Memory B cell (primary cell): ENCODE measurements at regions not wholly inside any gene's neighbourhood (a gene's known extent, or its start where the extent isn't known, plus 50 kb on each side); places are given as distances from the start of the nearest gene placed in this dataset.

Source experiments
- ATAC-seq: fragments of 150-1000 bp; cut with Tn5 transposase; 2 replicates; pipeline ENCODE4 v1.10.0; 2021; ENCODE audit warnings: low read depth, mild to moderate bottlenecking, moderate library complexity
- DNase-seq, 2 donors: peaks; one replicate each; pipeline ENCODE4 v3.0.0; 2022; ENCODE audit warnings: low spot score in 2 of 2
- H3K27ac Mint-ChIP-seq: one replicate; pipeline ENCODE4 v1.8.0; 2022; ENCODE audit warnings: mild to moderate bottlenecking, moderate library complexity, mixed read lengths
- H3K27me3 Mint-ChIP-seq: one replicate; pipeline ENCODE4 v1.8.0; 2022; ENCODE audit warnings: mixed read lengths
- H3K36me3 Mint-ChIP-seq: one replicate; pipeline ENCODE4 v1.8.0; 2022; ENCODE audit warnings: mild to moderate bottlenecking, mixed read lengths
- H3K4me1 Mint-ChIP-seq: one replicate; pipeline ENCODE4 v1.8.0; 2022; ENCODE audit warnings: mixed read lengths
- H3K4me3 Mint-ChIP-seq: one replicate; pipeline ENCODE4 v1.8.0; 2022; ENCODE audit warnings: mild to moderate bottlenecking, moderate library complexity, mixed read lengths
- H3K9me3 Mint-ChIP-seq: one replicate; pipeline ENCODE4 v1.8.0; 2022; ENCODE audit warnings: mixed read lengths

GRCh38 chr18:10313016-10313342 is 141.5 kb upstream of the APCDD1 start:
- no peak overlapping the region for H3K27ac Mint-ChIP-seq
- no peak for ATAC-seq
- H3K36me3 Mint-ChIP-seq: no peaks in the 10 kb centered on the region
- peaks cover 3% of the 10 kb centered on the region for H3K27me3 Mint-ChIP-seq
- H3K4me1 Mint-ChIP-seq: peaks cover 19% of the 10 kb centered on the region
- DNase-seq: no peak
- H3K4me3 Mint-ChIP-seq: no peak overlapping the region
- H3K9me3 Mint-ChIP-seq: no peaks in the 10 kb centered on the region

GRCh38 chr18:10314066-10314465 is 140.4 kb upstream of the APCDD1 start:
- peaks cover 19% of the 10 kb centered on the region for H3K4me1 Mint-ChIP-seq
- peaks cover 4% of the 10 kb centered on the region for H3K27me3 Mint-ChIP-seq
- H3K9me3 Mint-ChIP-seq: no peaks in the 10 kb centered on the region
- H3K27ac Mint-ChIP-seq: no peak overlapping the region
- no peaks in the 10 kb centered on the region for H3K36me3 Mint-ChIP-seq
- ATAC-seq (no peak), DNase-seq (no peak)
- H3K4me3 Mint-ChIP-seq: no peak overlapping the region

DNA sequence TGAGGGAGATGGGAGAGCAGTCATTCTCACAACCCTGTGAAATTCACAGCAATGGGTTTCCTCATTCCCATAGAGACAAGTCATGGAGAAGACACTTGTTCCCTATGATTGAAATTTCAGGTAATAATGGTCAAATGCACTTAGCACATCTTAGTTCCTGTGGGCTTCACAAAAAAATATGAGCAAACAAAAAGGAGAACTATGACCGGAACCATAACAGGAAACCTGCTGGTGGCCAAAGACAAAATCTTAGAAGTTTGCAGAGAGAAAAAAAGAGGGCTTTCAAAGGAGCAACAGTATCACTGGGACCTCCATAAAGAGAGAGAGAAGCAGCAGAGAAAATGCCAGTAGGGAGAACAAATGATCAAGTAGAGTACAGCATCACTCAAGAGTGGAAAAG is 138.9 kb upstream of the APCDD1 start:
- ATAC-seq: no peak
- Mint-ChIP-seq H3K27me3 (peaks cover 4% of the 10 kb centered on the region), H3K27ac (peak overlapping the region; percentile 7), H3K36me3 (no peaks in the 10 kb centered on the region), H3K4me3 (peak overlapping the region; percentile 24), H3K9me3 (no peaks in the 10 kb centered on the region), H3K4me1 (peaks cover 25% of the 10 kb centered on the region)
- no peak for DNase-seq

- no peak overlapping the region for H3K27ac Mint-ChIP-seq
- no peak for ATAC-seq
- H3K27me3 Mint-ChIP-seq: peaks cover 2% of the 10 kb centered on the region
- peaks cover 25% of the 10 kb centered on the region for H3K4me1 Mint-ChIP-seq
- no peak overlapping the region for H3K4me3 Mint-ChIP-seq
- H3K36me3 Mint-ChIP-seq: no peaks in the 10 kb centered on the region
- no peaks in the 10 kb centered on the region for H3K9me3 Mint-ChIP-seq
- DNase-seq: no peak
Observed at GRCh38 chr18:10316778-10317177, 137.7 kb upstream of the APCDD1 start.

DNA sequence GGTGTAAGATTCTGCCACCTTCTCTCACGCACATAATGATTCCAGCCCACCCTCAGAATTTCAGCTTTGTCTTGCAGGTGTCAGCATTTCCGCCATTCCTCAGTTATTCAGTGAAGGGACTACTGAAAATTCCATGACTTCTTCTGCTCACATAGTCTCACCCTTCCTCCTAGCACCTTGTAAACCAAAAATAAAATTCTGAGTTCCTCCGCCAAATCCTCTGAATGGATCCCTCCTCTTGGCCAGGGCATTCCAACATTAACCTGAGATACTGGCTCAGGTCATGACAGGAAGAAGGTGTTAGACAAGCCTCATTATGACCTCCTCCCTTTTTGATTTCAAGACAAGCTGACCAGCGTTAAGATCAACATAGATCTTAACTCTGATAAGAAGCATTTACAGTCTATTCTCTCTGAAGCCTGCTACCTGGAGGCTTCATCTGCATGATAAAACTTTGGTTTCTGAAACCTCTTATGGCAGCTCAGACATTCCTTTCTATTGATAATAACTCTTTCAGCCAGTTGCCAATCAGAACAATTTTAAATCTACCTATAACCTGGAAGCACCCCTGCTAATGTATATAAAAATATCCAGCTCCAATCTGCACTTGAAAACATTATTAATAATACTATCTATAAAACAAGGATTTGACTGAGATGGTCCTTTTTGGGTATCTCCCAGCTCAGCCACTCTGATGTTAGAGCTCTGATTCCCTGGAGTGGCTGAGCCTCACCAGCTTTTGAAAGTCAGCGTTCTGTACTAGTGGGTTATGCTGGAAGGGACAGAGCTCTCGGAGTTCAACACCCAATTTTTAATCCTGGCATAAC is 136.4 kb upstream of the APCDD1 start:
- peaks cover 25% of the 10 kb centered on the region for H3K4me1 Mint-ChIP-seq
- no peak overlapping the region for H3K4me3 Mint-ChIP-seq
- DNase-seq (no peak), ATAC-seq (no peak)
- no peaks in the 10 kb centered on the region for H3K9me3 Mint-ChIP-seq
- H3K27ac Mint-ChIP-seq: no peak overlapping the region
- H3K27me3 Mint-ChIP-seq: peaks cover 3% of the 10 kb centered on the region
- no peaks in the 10 kb centered on the region for H3K36me3 Mint-ChIP-seq

DNA sequence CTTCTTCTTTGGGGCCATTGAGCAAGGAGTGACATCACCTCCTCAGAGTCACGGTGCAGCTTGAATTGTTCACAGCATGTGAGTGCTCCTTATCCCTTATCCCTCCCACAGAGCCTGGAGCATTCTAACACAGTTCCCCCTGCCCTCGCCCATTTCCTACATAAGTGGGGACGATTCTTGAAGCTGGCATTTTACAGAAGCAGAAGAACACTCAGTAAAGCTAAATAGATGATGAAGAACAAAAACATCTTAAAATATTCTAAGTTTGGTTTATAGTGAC is 135.8 kb upstream of the APCDD1 start:
- H3K9me3 Mint-ChIP-seq: no peaks in the 10 kb centered on the region
- H3K36me3 Mint-ChIP-seq: no peaks in the 10 kb centered on the region
- H3K4me1 Mint-ChIP-seq: peaks cover 25% of the 10 kb centered on the region
- DNase-seq: no peak
- ATAC-seq: no peak
- no peak overlapping the region for H3K4me3 Mint-ChIP-seq
- H3K27ac Mint-ChIP-seq: no peak overlapping the region
- peaks cover 3% of the 10 kb centered on the region for H3K27me3 Mint-ChIP-seq

GRCh38 chr18:10319026-10319425 is 135.4 kb upstream of the APCDD1 start:
- Mint-ChIP-seq H3K27ac (no peak overlapping the region), H3K36me3 (no peaks in the 10 kb centered on the region), H3K27me3 (peaks cover 3% of the 10 kb centered on the region), H3K9me3 (no peaks in the 10 kb centered on the region), H3K4me3 (no peak overlapping the region), H3K4me1 (peaks cover 25% of the 10 kb centered on the region)
- DNase-seq (no peak), ATAC-seq (no peak)

DNA sequence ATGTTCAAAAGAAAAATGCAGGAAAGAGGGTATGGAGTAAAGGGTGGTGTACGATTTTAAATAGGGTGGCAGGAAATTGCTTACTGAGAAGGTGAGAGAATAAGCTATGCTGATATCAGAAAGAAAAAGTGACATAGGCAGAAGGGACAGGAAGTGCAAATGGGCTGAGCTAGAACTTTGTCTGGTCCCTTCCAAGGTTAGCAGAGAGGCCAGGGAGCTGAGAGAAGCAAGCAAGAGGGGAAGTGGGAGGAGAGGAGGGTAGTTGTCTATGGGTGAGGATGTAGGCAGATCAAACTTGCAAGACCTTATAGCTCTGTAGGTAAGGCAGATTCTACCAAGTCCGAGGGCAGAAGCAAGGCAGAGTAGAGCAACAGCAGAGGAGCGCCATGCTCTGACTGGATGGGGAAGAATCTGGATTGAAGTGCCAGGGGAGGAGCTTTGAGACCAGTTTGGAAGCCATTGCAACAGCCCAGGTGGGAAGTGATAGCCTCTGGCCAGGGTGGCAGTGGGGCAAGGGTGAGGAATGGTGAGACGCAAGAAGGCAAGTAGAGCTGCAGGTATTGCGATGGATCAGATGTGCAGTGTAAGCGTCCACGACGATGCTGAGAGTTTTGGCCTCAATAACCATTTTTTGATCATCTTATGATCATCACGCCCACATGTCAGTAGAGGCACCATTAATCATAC is 134.4 kb upstream of the APCDD1 start:
- H3K4me3 Mint-ChIP-seq: no peak overlapping the region
- ATAC-seq: no peak
- peaks cover 3% of the 10 kb centered on the region for H3K27me3 Mint-ChIP-seq
- DNase-seq: no peak
- no peak overlapping the region for H3K27ac Mint-ChIP-seq
- no peaks in the 10 kb centered on the region for H3K36me3 Mint-ChIP-seq
- peaks cover 24% of the 10 kb centered on the region for H3K4me1 Mint-ChIP-seq
- no peaks in the 10 kb centered on the region for H3K9me3 Mint-ChIP-seq

DNA sequence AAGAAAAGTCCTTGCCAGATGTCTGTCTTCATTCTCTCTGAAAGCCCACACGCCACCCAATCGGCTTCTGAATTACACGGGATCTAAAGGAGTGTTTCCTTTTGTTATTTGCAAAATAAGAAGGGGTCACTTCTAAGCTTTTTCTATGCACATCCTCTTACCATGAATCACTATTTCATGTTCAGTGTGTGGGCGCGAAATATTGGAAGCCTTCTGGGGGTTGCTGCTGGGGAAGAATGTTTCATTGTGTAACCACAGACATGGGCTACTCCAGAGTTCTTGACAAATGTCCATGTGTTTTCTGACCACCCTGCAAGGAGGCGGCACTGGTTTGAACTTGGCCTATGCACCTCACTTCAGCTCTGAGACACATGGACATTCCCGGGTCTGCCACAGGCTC is 133.6 kb upstream of the APCDD1 start:
- ATAC-seq (no peak), DNase-seq (no peak)
- Mint-ChIP-seq H3K4me1 (peaks cover 17% of the 10 kb centered on the region), H3K27me3 (peaks cover 3% of the 10 kb centered on the region), H3K36me3 (no peaks in the 10 kb centered on the region), H3K4me3 (no peak overlapping the region), H3K27ac (no peak overlapping the region), H3K9me3 (no peaks in the 10 kb centered on the region)

GRCh38 chr18:10321576-10321975 is 132.9 kb upstream of the APCDD1 start:
- Mint-ChIP-seq H3K9me3 (no peaks in the 10 kb centered on the region), H3K4me1 (peaks cover 16% of the 10 kb centered on the region), H3K27ac (no peak overlapping the region), H3K27me3 (peaks cover 3% of the 10 kb centered on the region), H3K4me3 (no peak overlapping the region), H3K36me3 (no peaks in the 10 kb centered on the region)
- DNase-seq (no peak), ATAC-seq (no peak)

DNA sequence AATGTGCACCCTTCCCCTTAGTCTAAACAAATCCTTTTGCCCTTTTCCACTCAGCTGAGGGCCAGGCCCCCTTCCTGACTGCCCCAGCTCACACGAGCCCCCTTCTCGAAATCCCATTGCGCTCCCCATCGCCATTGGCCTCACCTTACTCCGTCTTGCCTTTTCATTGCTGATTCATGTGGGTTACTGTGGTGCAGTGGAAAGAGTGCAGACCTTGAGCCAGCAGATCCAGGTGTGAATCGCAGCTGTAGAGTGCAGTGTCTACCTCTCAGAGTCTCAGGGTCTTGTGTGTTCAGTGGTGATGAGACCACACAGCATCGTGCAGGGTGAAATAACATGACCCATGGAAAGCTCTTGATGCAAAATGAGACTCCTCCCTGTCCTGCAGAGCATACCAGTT is 132.4 kb upstream of the APCDD1 start:
- DNase-seq: no peak
- Mint-ChIP-seq H3K9me3 (no peaks in the 10 kb centered on the region), H3K27me3 (peaks cover 3% of the 10 kb centered on the region), H3K4me1 (peaks cover 12% of the 10 kb centered on the region), H3K4me3 (no peak overlapping the region), H3K27ac (no peak overlapping the region), H3K36me3 (no peaks in the 10 kb centered on the region)
- no peak for ATAC-seq

DNA sequence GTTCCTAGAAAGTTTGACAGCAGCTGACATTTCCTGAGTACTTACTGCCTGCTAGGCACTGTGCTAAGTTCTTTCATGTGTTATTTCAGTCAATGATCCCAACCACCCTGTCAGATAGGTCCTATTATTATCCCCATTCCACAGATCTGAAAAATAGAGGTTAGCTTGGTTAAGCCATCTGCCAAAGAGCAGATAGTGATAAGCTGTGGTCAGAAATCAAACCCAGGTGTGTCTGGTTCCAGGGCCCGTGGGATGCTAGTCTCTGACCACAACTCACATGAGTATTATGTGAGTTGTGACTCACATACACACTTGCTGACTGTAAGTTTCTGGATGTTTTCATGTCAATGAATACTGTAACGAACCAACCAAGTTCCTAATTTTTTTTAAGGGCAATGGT is 132.0 kb upstream of the APCDD1 start:
- H3K4me3 Mint-ChIP-seq: no peak overlapping the region
- peaks cover 8% of the 10 kb centered on the region for H3K4me1 Mint-ChIP-seq
- no peak for ATAC-seq
- no peaks in the 10 kb centered on the region for H3K36me3 Mint-ChIP-seq
- peaks cover 3% of the 10 kb centered on the region for H3K27me3 Mint-ChIP-seq
- H3K9me3 Mint-ChIP-seq: no peaks in the 10 kb centered on the region
- H3K27ac Mint-ChIP-seq: no peak overlapping the region
- DNase-seq: no peak

DNA sequence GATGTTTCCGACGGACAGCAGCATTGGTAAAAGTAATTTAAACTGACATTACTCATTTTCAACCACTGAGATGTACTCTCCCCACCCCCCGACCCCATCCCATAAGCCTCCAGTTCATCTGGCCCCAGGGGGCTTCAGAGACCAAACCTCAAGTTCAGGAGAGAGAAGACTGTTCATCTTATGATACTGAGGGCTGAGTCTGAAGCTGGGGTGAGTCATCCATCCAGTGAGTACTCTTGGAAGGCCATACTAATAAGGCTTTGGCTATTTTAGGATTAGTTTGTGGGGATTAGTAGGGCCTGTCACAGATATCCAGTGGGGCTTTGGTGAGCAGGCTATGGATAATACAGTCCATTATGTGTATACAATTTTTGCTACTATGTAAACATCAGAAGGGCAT is 125.3 kb upstream of the APCDD1 start:
- Mint-ChIP-seq H3K27ac (no peak overlapping the region), H3K4me3 (no peak overlapping the region), H3K27me3 (peaks cover 5% of the 10 kb centered on the region), H3K9me3 (no peaks in the 10 kb centered on the region), H3K36me3 (no peaks in the 10 kb centered on the region), H3K4me1 (no peaks in the 10 kb centered on the region)
- DNase-seq (no peak), ATAC-seq (no peak)

GRCh38 chr18:10330428-10330827 is 124.0 kb upstream of the APCDD1 start:
- H3K36me3 Mint-ChIP-seq: no peaks in the 10 kb centered on the region
- ATAC-seq (no peak), DNase-seq (no peak)
- H3K27ac Mint-ChIP-seq: no peak overlapping the region
- H3K27me3 Mint-ChIP-seq: peaks cover 5% of the 10 kb centered on the region
- H3K4me1 Mint-ChIP-seq: no peaks in the 10 kb centered on the region
- no peak overlapping the region for H3K4me3 Mint-ChIP-seq
- H3K9me3 Mint-ChIP-seq: no peaks in the 10 kb centered on the region

- no peaks in the 10 kb centered on the region for H3K4me1 Mint-ChIP-seq
- H3K36me3 Mint-ChIP-seq: no peaks in the 10 kb centered on the region
- no peak for ATAC-seq
- DNase-seq: no peak
- peaks cover 5% of the 10 kb centered on the region for H3K27me3 Mint-ChIP-seq
- no peak overlapping the region for H3K27ac Mint-ChIP-seq
- H3K4me3 Mint-ChIP-seq: no peak overlapping the region
- H3K9me3 Mint-ChIP-seq: no peaks in the 10 kb centered on the region
Observed at GRCh38 chr18:10332452-10332851, 122.0 kb upstream of the APCDD1 start.
